Epithelial cell of esophagus (primary cell): ENCODE measurements at regions not wholly inside any gene's neighbourhood (a gene's known extent, or its start where the extent isn't known, plus 50 kb on each side); places are given as distances from the start of the nearest gene placed in this dataset.

Source experiments
- DNase-seq: peaks from one replicate; pipeline ENCODE4 v3.0.0; 2010; ENCODE audit warnings: low read depth
- H3K4me3 ChIP-seq: 2 replicates; pipeline ENCODE4 v1.5.1; 2011; ENCODE audit warnings: mild to moderate bottlenecking, low read length, control low read depth
- CTCF ChIP-seq: IDR thresholded peaks from 2 replicates; pipeline ENCODE4 v1.5.1; 2011; ENCODE audit warnings: low read depth, mild to moderate bottlenecking, low read length, control low read depth, inconsistent platforms; ENCODE audit not compliant: insufficient read depth; ENCODE audit errors: missing control alignments

GRCh38 chr6:26240157-26241032 is 124.6 kb upstream of the BTN3A2 start:
- H3K4me3 ChIP-seq, result peak overlapping the region; percentile 64
- TF ChIP-seq CTCF, result no peak
- peak; percentile 82 for DNase-seq

- peak; percentile 69 for DNase-seq
- peak overlapping the region; percentile 64 for H3K4me3 ChIP-seq
- TF ChIP-seq CTCF, result no peak
Measured at GRCh38 chr6:26241033-26241895, 123.7 kb upstream of the BTN3A2 start.

DNA sequence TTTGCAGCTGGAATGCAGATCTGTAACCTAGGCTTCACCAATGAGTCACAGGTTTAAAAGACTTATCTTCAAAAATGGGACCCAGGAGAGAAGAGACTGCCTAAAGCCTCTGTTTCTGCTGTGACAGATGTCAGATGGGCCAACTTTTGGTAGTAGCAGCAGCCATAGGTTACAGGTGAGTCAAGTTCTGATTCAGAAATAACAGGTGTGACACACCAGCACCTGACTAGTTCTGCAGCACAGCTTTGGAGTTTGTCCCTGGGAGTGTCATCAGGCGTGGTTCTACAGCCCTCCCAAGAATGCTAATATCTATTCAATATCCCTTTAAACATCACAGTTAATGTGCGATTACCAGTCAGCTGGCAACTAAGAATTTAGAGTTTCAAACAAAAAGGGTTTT is 121.9 kb upstream of the BTN3A2 start:
- TF ChIP-seq CTCF, result no peak
- peak; percentile 94 for DNase-seq
- H3K4me3 ChIP-seq, result no peak overlapping the region

GRCh38 chr6:26243752-26244151 is 121.2 kb upstream of the BTN3A2 start:
- no peak for DNase-seq
- no peak overlapping the region for H3K4me3 ChIP-seq
- TF ChIP-seq CTCF, result no peak

- H3K4me3 ChIP-seq, result no peak overlapping the region
- no peak for DNase-seq
- no peak for TF ChIP-seq CTCF
Measured at GRCh38 chr6:26246058-26246457, 118.9 kb upstream of the BTN3A2 start.

DNA sequence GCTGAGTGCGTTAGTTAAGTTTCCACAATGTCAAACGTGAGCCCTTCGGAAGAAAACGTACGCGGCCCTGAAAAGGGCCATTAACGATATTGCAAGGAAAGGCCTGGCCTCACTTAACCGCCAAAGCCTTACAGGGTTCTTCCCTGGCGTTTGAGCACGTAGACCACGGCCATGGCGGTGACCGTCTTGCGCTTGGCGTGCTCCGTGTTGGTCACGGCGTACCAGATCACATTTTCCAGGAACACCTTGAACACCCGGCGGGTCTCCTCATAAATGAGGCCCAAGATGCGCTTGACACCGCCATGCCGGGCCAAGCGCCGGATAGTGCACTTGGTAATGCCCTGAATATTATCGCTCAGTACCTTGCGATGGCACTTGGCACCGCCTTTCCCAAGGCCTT is 118.4 kb upstream of the BTN3A2 start:
- no peak for TF ChIP-seq CTCF
- H3K4me3 ChIP-seq, result no peak overlapping the region
- no peak for DNase-seq
